Panc1 (cell line): ENCODE measurements at regions not wholly inside any gene's neighbourhood (a gene's known extent, or its start where the extent isn't known, plus 50 kb on each side); places are given as distances from the start of the nearest gene placed in this dataset.

Source experiments
- ATAC-seq: fragments of 200-7000 bp; cut with Tn5 transposase; 2 replicates; pipeline ENCODE4 v1.9.1; 2020; ENCODE audit warnings: mild to moderate bottlenecking, moderate library complexity
- BruUV-seq: library from RNA; stranded (reverse); fragments of 400-500 nt; replicated peaks from 2 replicates; lab custom pipeline; 2021; lab: Mats Ljungman, UMichigan
- CTCF ChIA-PET: fragments of 300-600 bp; sonication (Branson Sonifier 250); formaldehyde crosslinking; loops from one replicate; lab custom pipeline; 2022; ENCODE audit warnings: antibody characterized with exemption; lab: Charles Lee
- POLR2A ChIA-PET: fragments of 300-600 bp; sonication (Branson Sonifier 250); formaldehyde crosslinking; loops from one replicate; lab custom pipeline; 2022; ENCODE audit warnings: antibody characterized with exemption; lab: Charles Lee
- DNase-seq: peaks from one replicate; pipeline ENCODE4 v3.0.0-alpha.2; 2010; ENCODE audit warnings: low read depth, low spot score
- H3K27ac ChIP-seq: 2 replicates; pipeline ENCODE4 v1.5.1; 2011; ENCODE audit warnings: mild to moderate bottlenecking, low read length, inconsistent platforms
- H3K27me3 ChIP-seq: fragments of 200-500 bp; sonication (Bioruptor generic); 2 replicates; pipeline ENCODE4 v1.6.0; 2014; ENCODE audit warnings: low read length, inconsistent platforms; ENCODE audit not compliant: control insufficient read depth, insufficient read depth
- H3K36me3 ChIP-seq: fragments of 200-500 bp; sonication (Bioruptor generic); 2 replicates; pipeline ENCODE4 v1.5.1; 2014; ENCODE audit warnings: inconsistent platforms, mild to moderate bottlenecking, low read length, moderate library complexity; ENCODE audit not compliant: control insufficient read depth, insufficient read depth
- H3K4me1 ChIP-seq: 2 replicates; pipeline ENCODE4 v1.5.1; 2011; ENCODE audit warnings: inconsistent platforms, mild to moderate bottlenecking, low read length, moderate library complexity; ENCODE audit not compliant: control insufficient read depth, insufficient read depth
- H3K4me3 ChIP-seq, 2 experiments: 2 replicates each; pipeline ENCODE4 v1.5.1; 2011 to 2012; ENCODE audit warnings: low read depth in 2 of 2, low read length in 2 of 2, mild to moderate bottlenecking in 2 of 2, inconsistent platforms in 1 of 2, moderate library complexity in 1 of 2
- H3K9me3 ChIP-seq: fragments of 200-500 bp; sonication (Bioruptor generic); 2 replicates; pipeline ENCODE4 v1.5.1; 2014; ENCODE audit warnings: low read depth, mild to moderate bottlenecking, inconsistent platforms, low read length, moderate library complexity; ENCODE audit not compliant: control insufficient read depth, insufficient read depth
- CTCF ChIP-seq: fragments of 450-650 bp; IDR thresholded peaks from 2 replicates; pipeline ENCODE4 v1.5.1; 2017; ENCODE audit warnings: mild to moderate bottlenecking
- POLR2AphosphoS5 ChIP-seq: IDR thresholded peaks from 2 replicates; pipeline ENCODE4 v1.6.1; 2012; ENCODE audit warnings: mild to moderate bottlenecking, low read depth, low read length, moderate library complexity
- REST ChIP-seq, 2 experiments: IDR thresholded peaks; 2 replicates each; pipeline ENCODE4 v1.6.1; 2011 to 2012; ENCODE audit warnings: low read depth in 2 of 2, control low read depth in 1 of 2, low read length in 1 of 2, mild to moderate bottlenecking in 1 of 2, moderate library complexity in 1 of 2; ENCODE audit not compliant: insufficient read depth in 1 of 2
- SIN3A ChIP-seq: IDR thresholded peaks from 2 replicates; pipeline ENCODE4 v1.6.1; 2012; ENCODE audit warnings: low read depth, mild to moderate bottlenecking, low read length, moderate library complexity, borderline replicate concordance; ENCODE audit not compliant: insufficient read depth
- TCF7L2 ChIP-seq: IDR thresholded peaks from 2 replicates; pipeline ENCODE4 v1.6.1; 2011; ENCODE audit warnings: mild to moderate bottlenecking, low read depth, low read length, inconsistent platforms
- in situ Hi-C: cut with HindIII; loops from 2 replicates; pipeline ENCODE4 v1.10.0; 2016; ENCODE audit warnings: low sequenced_read_pairs, low pct_unique_long_range_greater_than_20kb
- intact Hi-C: fragments of 100-400 bp; cut with micrococcal nuclease; formaldehyde crosslinking; loops from one replicate; pipeline ENCODE4 v1.10.0; 2022; ENCODE audit not compliant: unreplicated experiment

- ATAC-seq (no peak), DNase-seq (no peak)
- BruUV-seq = no TSS peak
- in situ Hi-C loops = no loop called here
- Histone ChIP-seq H3K36me3 (no peaks in the 10 kb centered on the region), H3K27me3 (no peaks in the 10 kb centered on the region), H3K4me3 (no peak overlapping the region), H3K9me3 (no peaks in the 10 kb centered on the region), H3K4me1 (peaks cover 12% of the 10 kb centered on the region; the same call in 1 of the 2 replicates), H3K27ac (peak overlapping the region; percentile 87)
- intact Hi-C loops = no loop called here
- TF ChIP-seq POLR2AphosphoS5 = no peak
- no peak for TF ChIP-seq REST (IDR thresholded peaks at IDR 0.05; ENCODE audit: insufficient read depth in 1 of 2, low read depth in 2 of 2, low read length in 1 of 2)
- no peak for TF ChIP-seq SIN3A
- TF ChIP-seq TCF7L2 = no peak
- TF ChIP-seq CTCF = no peak
- ChIA-PET POLR2A (no interaction called here), CTCF (no interaction called here)
Observed at GRCh38 chr7:47669901-47670384, 88.0 kb upstream of the TNS3 start.

- Histone ChIP-seq H3K36me3 (no peaks in the 10 kb centered on the region), H3K4me1 (peaks cover 12% of the 10 kb centered on the region; the same call in 1 of the 2 replicates), H3K4me3 (no peak overlapping the region), H3K27ac (peak overlapping the region; percentile 87), H3K27me3 (no peaks in the 10 kb centered on the region), H3K9me3 (no peaks in the 10 kb centered on the region)
- peak; percentile 56; the same call in 1 of the 2 replicates for ATAC-seq
- CTCF ChIA-PET = no interaction called here
- TF ChIP-seq SIN3A (no peak), CTCF (no peak), REST (IDR thresholded peaks at IDR 0.05; ENCODE audit: insufficient read depth in 1 of 2, low read depth in 2 of 2, low read length in 1 of 2) (no peak), POLR2AphosphoS5 (no peak), TCF7L2 (no peak)
- DNase-seq = no peak
- BruUV-seq = no TSS peak
- in situ Hi-C loops (no loop called here), intact Hi-C loops (no loop called here)
- POLR2A ChIA-PET = no interaction called here
Observed at GRCh38 chr7:47669178-47669891, 87.4 kb upstream of the TNS3 start.
